Suprapubic skin (tissue), 4 donors: ENCODE measurements at regions not wholly inside any gene's neighbourhood (a gene's known extent, or its start where the extent isn't known, plus 50 kb on each side); places are given as distances from the start of the nearest gene placed in this dataset.

ENCODE experiments used
- DNase-seq, 2 donors: peaks; one replicate each; pipeline ENCODE4 v3.0.0-alpha.2; 2019; ENCODE audit warnings: low spot score in 2 of 2
- H3K27ac ChIP-seq: fragments of 200-600 bp; sonication (generic); one replicate; pipeline ENCODE4 v1.5.1; 2019
- H3K27me3 ChIP-seq: fragments of 200-600 bp; sonication (generic); one replicate; pipeline ENCODE4 v1.5.1; 2019
- H3K36me3 ChIP-seq: fragments of 200-600 bp; sonication (generic); one replicate; pipeline ENCODE4 v1.5.1; 2019
- H3K4me1 ChIP-seq: fragments of 200-600 bp; sonication (generic); one replicate; pipeline ENCODE4 v1.5.1; 2019
- H3K4me3 ChIP-seq: fragments of 200-600 bp; sonication (generic); one replicate; pipeline ENCODE4 v1.5.1; 2019; ENCODE audit warnings: mild to moderate bottlenecking
- H3K9me3 ChIP-seq: fragments of 200-600 bp; sonication (generic); one replicate; pipeline ENCODE4 v1.5.1; 2019
- EP300 ChIP-seq: sonication (generic); formaldehyde crosslinking; IDR thresholded peaks from one replicate; pipeline ENCODE4 v1.6.1; 2017; ENCODE audit warnings: antibody characterized with exemption
- POLR2A ChIP-seq, 2 donors: fragments of 450-650 bp; IDR thresholded peaks; one replicate each; pipeline ENCODE4 v1.6.1; 2017; ENCODE audit warnings: antibody characterized with exemption in 2 of 2, mild to moderate bottlenecking in 2 of 2, moderate library complexity in 2 of 2
- POLR2AphosphoS5 ChIP-seq, 3 donors: sonication (generic); formaldehyde crosslinking; IDR thresholded peaks; one replicate each; pipeline ENCODE4 v1.6.1; 2017; ENCODE audit warnings: antibody characterized with exemption in 3 of 3
- WGBS: methylation state at CpG from one replicate; pipeline ENCODE4 v1.1.5; 2018; 5-methylcytosine and 5-hydroxymethylcytosine counted together
- TF ChIP-seq, protein P1 (sequence below), 2 donors: fragments of 200-600 bp in 1 of 2; fragments of 450-650 bp in 1 of 2; sonication (generic) in 1 of 2; IDR thresholded peaks; one replicate each; pipeline ENCODE4 v1.5.1; 2016 to 2019; ENCODE audit warnings: antibody characterized with exemption in 2 of 2, mild to moderate bottlenecking in 1 of 2, moderate library complexity in 1 of 2

DNA sequence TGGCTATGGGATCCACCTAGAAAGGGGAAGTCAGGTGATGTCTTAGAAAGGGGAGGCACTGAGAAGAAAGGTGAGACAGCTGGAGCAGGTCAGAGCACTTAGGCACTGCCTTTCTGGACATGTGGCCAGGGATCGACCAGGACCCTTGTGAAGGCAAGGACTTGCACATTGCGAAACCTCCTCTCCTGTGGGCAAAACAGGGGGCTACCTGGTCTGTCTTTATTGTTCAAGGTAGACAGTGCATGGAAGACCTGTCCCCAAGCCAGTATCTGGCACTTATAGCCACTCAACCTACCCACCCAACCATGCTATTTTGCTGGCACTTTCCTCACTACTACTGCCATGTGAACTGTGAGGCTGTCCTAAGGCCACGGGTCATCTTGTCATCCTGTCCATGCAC, 67.2 kb downstream of the NAV1 start:
- Histone ChIP-seq H3K9me3 (no peaks in the 10 kb centered on the region), H3K36me3 (no peaks in the 10 kb centered on the region), H3K27ac (no peak overlapping the region), H3K27me3 (no peaks in the 10 kb centered on the region), H3K4me3 (no peak overlapping the region), H3K4me1 (peaks cover 12% of the 10 kb centered on the region)
- DNase-seq = no peak
- WGBS = 49% methylated on average over 3 of the region's 3 CpGs
- no peak for TF ChIP-seq POLR2A (IDR thresholded peaks at IDR 0.05)
- TF ChIP-seq EP300 = no peak
- TF ChIP-seq POLR2AphosphoS5 (IDR thresholded peaks at IDR 0.05) = no peak
- TF ChIP-seq, protein P1, sequence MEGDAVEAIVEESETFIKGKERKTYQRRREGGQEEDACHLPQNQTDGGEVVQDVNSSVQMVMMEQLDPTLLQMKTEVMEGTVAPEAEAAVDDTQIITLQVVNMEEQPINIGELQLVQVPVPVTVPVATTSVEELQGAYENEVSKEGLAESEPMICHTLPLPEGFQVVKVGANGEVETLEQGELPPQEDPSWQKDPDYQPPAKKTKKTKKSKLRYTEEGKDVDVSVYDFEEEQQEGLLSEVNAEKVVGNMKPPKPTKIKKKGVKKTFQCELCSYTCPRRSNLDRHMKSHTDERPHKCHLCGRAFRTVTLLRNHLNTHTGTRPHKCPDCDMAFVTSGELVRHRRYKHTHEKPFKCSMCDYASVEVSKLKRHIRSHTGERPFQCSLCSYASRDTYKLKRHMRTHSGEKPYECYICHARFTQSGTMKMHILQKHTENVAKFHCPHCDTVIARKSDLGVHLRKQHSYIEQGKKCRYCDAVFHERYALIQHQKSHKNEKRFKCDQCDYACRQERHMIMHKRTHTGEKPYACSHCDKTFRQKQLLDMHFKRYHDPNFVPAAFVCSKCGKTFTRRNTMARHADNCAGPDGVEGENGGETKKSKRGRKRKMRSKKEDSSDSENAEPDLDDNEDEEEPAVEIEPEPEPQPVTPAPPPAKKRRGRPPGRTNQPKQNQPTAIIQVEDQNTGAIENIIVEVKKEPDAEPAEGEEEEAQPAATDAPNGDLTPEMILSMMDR (IDR thresholded peaks at IDR 0.05) = no peak

DNA sequence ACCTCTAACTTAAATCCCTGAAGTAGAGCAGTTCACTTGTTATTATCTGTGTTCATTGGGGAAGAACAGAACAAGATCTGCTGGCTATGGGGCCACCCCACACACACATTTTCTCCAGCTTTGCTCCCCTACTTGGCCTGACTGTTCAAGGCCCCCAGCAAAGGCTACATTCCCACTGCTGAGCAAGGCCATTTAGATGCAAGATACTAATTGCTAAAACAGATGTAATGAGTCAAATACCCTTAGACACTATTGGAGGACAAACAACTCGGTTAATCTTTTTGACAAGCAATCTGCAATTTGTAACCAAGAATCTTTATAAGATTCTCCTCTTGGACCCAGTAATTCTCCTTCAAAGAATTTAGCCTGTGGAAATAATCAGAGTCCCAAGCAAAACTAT, 67.7 kb downstream of the NAV1 start:
- DNase-seq = no peak
- Histone ChIP-seq H3K36me3 (no peaks in the 10 kb centered on the region), H3K4me3 (no peak overlapping the region), H3K4me1 (peaks cover 12% of the 10 kb centered on the region), H3K27me3 (no peaks in the 10 kb centered on the region), H3K9me3 (no peaks in the 10 kb centered on the region), H3K27ac (no peak overlapping the region)
- TF ChIP-seq, protein P1 (IDR thresholded peaks at IDR 0.05) = no peak
- TF ChIP-seq POLR2AphosphoS5 (IDR thresholded peaks at IDR 0.05) = no peak
- no peak for TF ChIP-seq POLR2A (IDR thresholded peaks at IDR 0.05)
- TF ChIP-seq EP300 = no peak
- 75% methylated on average over 1 of the region's 1 CpG for WGBS

DNA sequence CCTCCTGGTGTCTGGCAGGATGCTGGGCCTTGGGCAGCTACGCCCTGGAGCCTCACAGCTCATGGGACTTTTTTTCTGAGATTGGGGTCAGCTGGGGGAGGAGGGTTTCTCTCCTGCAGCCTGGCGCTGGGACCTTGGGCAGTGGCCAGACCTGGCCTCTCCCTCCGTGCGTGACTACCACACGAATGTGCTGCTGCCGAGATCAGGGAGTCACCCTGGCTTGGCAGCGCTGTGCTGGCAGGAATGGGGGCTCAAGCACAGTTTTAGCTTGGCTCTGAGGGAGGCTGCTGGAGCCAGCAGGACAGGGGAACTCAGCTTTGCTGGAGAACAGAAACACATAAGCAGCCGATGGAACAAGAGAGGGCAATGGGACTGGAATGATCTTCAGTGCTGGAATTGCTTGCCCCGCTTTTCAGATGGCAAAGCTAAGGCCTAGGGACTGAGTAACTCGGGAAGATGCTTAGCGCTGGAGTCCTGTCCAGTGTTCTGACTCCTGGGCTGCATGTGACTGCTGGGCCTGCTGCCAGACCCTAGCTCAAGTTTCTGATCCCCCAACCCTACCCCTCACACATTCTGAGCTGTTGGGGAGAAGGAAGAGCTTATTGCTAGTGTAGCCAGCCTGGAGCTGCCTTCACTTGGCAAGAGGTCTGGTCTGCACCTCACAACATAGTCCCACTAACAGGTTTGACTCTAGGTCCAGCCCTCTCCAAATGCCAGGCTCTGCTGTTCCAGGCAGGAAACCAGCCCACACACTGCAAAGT, 69.9 kb downstream of the NAV1 start:
- TF ChIP-seq, protein P1 (IDR thresholded peaks at IDR 0.05) = no peak
- TF ChIP-seq EP300 (no peak), POLR2AphosphoS5 (IDR thresholded peaks at IDR 0.05) (no peak), POLR2A (IDR thresholded peaks at IDR 0.05) (no peak)
- Histone ChIP-seq H3K9me3 (no peaks in the 10 kb centered on the region), H3K27ac (no peak overlapping the region), H3K4me1 (peaks cover 15% of the 10 kb centered on the region), H3K36me3 (no peaks in the 10 kb centered on the region), H3K27me3 (no peaks in the 10 kb centered on the region), H3K4me3 (no peak overlapping the region)
- 49% methylated on average over 4 of the region's 11 CpGs for WGBS
- no peak for DNase-seq

DNA sequence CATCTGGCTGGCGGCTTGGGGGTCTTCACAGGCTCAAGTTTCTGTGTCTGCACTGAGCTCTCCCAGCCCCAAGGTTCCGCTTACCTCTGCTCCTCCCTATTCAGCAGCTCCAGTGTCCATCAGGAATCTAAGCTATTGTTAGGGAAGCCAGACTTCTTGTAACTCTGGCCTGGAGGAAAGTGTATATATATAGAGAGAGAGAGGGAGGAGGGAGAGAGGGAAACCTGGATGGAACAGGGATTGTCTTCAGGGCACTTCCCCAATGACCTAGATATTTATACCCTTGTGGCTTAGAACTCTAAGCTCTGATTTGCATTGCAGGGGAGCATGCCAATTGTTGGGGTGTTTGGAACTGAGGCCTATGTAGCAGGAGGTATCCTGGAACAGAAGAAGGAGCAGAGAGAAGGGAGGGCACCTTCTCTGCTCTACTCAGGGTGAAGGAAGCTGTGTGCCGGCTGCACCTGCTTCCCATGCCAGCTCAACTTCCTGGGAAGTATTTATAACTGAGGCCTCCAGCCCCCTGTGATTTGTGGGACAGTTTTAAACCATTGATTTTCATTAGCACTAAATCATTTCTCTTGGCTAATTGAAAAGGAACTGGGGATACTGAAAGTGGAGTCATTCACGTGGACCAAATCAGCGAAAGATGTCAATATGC, 70.9 kb downstream of the NAV1 start:
- Histone ChIP-seq H3K9me3 (no peaks in the 10 kb centered on the region), H3K4me3 (no peak overlapping the region), H3K27ac (no peak overlapping the region), H3K27me3 (no peaks in the 10 kb centered on the region), H3K36me3 (no peaks in the 10 kb centered on the region), H3K4me1 (peaks cover 20% of the 10 kb centered on the region)
- TF ChIP-seq, protein P1 (IDR thresholded peaks at IDR 0.05) = no peak
- no peak for TF ChIP-seq POLR2A (IDR thresholded peaks at IDR 0.05)
- TF ChIP-seq EP300 = no peak
- TF ChIP-seq POLR2AphosphoS5 (IDR thresholded peaks at IDR 0.05) = no peak
- DNase-seq = no peak
- WGBS = 86% methylated on average over 5 of the region's 5 CpGs

DNA sequence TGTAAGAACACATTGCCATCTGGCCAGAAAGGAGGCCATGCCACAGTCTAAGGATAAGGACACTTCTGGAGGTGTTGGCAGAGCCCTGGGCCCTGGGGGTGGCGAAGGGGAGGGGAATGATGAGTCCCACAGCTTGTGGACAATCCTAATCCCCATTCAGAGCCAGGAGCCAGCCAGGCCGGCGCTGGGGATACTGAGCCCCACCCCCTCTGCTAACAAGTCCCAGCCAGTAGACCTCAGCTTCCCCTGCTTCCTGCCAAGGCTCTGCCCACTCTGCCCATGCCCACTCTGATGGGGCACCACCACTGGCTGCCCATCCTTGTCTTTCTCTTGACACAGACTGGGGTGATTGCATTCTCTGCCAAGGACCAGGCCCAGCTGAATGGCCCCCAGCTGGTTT, 71.9 kb downstream of the NAV1 start:
- no peak overlapping the region for H3K4me3 ChIP-seq
- DNase-seq = no peak

More for the DNA sequence above, 71.9 kb downstream of the NAV1 start:
- Histone ChIP-seq H3K27me3 (no peaks in the 10 kb centered on the region), H3K36me3 (no peaks in the 10 kb centered on the region), H3K27ac (no peak overlapping the region), H3K9me3 (no peaks in the 10 kb centered on the region), H3K4me1 (peaks cover 20% of the 10 kb centered on the region)
- WGBS = 54% methylated on average over 3 of the region's 3 CpGs
- TF ChIP-seq POLR2AphosphoS5 (IDR thresholded peaks at IDR 0.05) = no peak
- TF ChIP-seq, protein P1 (IDR thresholded peaks at IDR 0.05) = no peak
- no peak for TF ChIP-seq POLR2A (IDR thresholded peaks at IDR 0.05)
- TF ChIP-seq EP300 = no peak
